ENCODE measurements at regions not wholly inside any gene's neighbourhood (a gene's known extent, or its start where the extent isn't known, plus 50 kb on each side); places are given as distances from the start of the nearest gene placed in this dataset.

- TF ChIP-seq EZH2 (IDR thresholded peaks at IDR 0.05; ENCODE audit: insufficient read depth, low read length), result no peak
- TF ChIP-seq, protein P1, sequence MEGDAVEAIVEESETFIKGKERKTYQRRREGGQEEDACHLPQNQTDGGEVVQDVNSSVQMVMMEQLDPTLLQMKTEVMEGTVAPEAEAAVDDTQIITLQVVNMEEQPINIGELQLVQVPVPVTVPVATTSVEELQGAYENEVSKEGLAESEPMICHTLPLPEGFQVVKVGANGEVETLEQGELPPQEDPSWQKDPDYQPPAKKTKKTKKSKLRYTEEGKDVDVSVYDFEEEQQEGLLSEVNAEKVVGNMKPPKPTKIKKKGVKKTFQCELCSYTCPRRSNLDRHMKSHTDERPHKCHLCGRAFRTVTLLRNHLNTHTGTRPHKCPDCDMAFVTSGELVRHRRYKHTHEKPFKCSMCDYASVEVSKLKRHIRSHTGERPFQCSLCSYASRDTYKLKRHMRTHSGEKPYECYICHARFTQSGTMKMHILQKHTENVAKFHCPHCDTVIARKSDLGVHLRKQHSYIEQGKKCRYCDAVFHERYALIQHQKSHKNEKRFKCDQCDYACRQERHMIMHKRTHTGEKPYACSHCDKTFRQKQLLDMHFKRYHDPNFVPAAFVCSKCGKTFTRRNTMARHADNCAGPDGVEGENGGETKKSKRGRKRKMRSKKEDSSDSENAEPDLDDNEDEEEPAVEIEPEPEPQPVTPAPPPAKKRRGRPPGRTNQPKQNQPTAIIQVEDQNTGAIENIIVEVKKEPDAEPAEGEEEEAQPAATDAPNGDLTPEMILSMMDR (IDR thresholded peaks at IDR 0.05; ENCODE audit: insufficient read depth, low read depth, low read length), result no peak
These were observed 467.3 kb upstream of the RGS18 start for GRCh38 chr1:191690931-191691330.
